ENCODE measurements at regions not wholly inside any gene's neighbourhood (a gene's known extent, or its start where the extent isn't known, plus 50 kb on each side); places are given as distances from the start of the nearest gene placed in this dataset.
A peak's percentile ranks its signal among the peaks of the same experiment; 100 is the strongest.
"Not testable (repeated sequence)": the region's sequence is repeated elsewhere in the genome, so short reads cannot be mapped to it uniquely, and the experiment has no call there.

DNA sequence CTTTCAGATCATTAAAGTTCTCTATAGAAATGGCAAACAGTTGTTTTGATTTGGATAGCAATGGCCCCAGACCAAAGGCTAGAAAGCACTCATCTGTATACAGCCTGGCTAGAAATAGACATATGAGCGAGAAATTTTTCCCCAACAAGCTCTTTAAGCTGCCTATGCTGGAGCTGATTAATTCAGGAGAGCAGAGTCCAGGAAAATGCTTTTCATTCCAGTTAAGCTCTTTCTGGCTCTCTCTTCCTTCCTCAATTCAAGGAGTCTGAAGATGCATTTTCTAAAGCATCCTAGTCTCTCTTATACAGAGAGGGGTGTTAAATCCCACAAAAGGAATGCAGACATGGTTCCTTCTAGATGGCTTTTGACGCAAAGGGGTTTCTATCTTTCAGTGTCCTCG is 141.7 kb upstream of the RAI2 start:
- no peak for DNase-seq

GRCh38 chrX:17994429-17994828 is 133.3 kb upstream of the RAI2 start:
- DNase-seq, result no peak

DNA sequence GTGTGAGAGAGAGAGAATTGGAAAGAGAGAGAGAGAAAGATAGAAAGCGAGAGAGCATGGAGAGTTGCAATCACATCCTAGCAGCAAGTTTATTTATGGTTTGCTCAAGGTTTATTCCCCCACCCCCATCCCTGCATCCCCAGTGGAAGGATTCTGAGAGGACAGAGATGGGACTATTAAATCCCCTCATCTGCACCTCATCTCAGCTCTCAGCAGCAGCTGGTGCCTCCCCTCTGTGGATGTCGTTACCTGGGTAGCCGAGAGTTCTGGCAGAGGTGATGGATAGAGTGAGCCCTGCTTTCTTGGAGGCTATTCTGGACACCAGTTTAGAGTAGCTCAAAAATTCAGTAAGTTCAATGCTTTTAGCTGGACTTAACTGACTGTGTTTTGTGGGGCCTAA is 132.0 kb upstream of the RAI2 start:
- no peak for DNase-seq

GRCh38 chrX:17990532-17990931 is 129.4 kb upstream of the RAI2 start:
- no peak for DNase-seq

GRCh38 chrX:17987783-17988182 is 126.7 kb upstream of the RAI2 start:
- DNase-seq, result no peak

DNA sequence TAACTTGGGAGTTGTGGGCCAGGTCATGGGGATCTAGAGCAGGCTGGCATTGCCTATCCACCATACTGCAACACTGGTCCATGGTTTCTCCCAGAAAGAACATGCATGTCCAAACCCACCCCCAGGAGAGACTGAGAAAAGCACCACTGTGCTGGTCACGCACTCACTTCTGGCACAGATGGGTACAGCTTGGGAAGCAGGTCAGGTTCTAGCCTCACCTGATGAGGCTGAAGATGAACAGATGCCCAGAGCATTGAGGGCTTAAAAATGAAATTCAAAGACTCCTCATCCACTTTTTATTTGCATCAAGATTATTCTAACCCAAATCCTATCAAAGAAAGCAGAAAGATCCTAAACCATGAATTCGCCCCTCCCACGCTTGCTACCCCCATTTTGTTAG is 125.9 kb upstream of the RAI2 start:
- DNase-seq, result no peak

DNA sequence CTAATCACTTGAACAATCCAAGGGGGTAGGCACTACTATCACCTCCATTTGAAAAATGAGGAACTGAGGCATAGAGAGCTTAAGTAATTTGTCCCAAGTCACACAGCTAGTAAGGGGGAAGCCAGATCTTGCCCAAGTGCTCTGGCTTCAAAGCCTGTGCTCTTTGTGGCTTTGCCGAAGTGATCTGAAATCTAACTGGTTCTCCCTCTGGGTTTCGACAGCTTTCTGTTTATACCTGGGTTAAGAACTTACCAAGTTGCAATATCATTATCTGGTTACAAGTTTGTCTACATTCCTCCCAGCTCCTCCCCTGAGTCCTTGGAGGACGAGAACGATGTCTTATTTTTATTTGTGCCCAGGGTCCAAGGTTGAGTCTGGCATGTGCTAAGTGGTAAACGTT is 125.3 kb upstream of the RAI2 start:
- DNase-seq, result no peak

DNA sequence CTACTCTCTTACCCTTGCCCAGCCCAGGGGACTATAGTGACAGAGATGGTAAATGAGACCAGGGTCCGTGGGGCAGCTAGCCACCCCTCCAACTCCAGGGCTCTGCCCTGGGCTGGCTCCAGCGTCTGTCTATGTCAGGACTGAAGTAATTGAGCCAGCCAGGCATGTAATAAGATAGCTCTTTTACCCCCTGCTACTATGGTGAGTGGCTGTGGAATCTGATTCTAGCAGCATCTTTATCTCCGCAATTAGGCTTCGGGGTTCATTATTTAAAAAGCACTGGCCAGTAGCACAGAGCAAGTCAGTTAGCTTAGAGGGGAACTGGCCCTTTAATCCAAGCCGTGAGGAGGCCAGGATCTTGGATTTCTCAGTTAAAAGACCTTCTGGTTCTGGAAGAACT is 123.3 kb upstream of the RAI2 start:
- DNase-seq, result no peak

GRCh38 chrX:17983389-17983788 is 122.3 kb upstream of the RAI2 start:
- DNase-seq, result no peak

GRCh38 chrX:17977696-17978095 is 116.6 kb upstream of the RAI2 start:
- DNase-seq, result no peak

DNA sequence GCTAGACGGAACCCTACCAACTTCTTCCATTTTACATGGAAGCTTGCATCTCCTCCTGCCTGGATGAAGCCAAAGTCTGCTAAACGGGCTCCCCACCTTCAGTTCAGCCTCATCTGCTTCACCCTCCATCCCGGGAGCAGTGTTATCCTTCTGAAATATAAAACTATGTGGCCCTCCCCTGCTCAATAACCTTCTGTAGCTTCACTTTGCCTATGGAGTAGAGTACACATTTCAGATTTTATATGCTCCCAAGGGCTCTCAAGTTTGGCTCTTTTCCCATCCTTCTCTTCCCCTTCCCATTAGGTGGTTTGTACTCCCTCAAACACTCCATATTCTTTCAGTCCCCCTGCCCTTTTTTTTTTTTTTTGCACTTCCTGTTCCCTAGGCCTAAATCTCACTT is 115.9 kb upstream of the RAI2 start:
- DNase-seq, result no peak

GRCh38 chrX:17975349-17975748 is 114.3 kb upstream of the RAI2 start:
- DNase-seq, result not testable (repeated sequence)

GRCh38 chrX:17968367-17968766 is 107.3 kb upstream of the RAI2 start:
- DNase-seq, result no peak

- no peak for DNase-seq
Measured at GRCh38 chrX:17967888-17968287, 106.8 kb upstream of the RAI2 start.

DNA sequence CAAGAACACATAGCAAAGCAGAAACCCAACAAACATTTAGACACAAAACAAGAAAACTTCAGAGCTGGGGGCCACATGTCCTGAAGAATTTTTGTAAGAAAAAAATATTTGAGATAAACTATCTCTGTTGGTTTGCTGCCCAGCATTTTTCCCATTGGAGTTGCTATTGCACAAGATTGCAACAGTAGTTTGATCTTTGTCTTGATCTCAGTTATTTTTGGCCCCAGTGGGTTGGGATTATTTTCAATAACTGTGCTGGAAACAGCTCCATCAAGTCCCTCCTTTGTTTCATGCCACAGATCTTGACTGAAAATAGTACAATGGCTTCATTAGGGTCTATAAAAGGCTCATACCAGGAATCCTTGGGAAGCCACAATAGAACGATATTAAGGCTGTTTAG is 103.8 kb upstream of the RAI2 start:
- no peak for DNase-seq

- DNase-seq, result no peak
Measured at GRCh38 chrX:17960891-17961290, 99.8 kb upstream of the RAI2 start.

DNA sequence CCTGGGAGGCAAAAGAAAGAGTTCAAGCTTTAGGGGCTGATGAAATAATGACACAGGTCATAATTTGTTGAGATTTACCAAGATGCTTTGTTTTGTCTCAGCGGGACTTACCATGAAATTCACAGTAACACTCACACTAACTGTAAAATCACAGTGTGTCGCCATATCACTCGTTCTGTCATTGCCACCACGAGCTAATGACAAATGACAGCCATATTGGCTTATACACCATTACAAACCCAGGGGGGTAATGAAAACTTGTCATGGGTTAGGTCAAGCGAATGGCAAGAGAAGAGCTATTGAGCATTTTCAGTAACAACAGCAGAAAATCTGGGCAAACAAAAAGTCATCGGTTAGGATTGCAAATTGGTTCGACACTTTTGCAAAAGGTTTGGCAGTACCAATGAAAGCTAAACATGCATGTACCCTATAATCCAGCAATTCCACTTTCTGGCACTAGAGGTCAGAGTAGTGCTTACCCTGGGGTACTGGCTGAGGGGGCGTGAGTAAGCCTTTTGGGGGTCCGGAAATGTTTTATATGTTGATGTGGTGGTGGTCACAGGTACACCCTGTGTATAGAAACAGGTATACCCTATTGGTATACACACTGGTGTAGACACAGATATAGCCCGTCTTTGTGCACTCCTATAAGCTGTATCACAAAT is 83.9 kb upstream of the RAI2 start:
- DNase-seq, result no peak

DNA sequence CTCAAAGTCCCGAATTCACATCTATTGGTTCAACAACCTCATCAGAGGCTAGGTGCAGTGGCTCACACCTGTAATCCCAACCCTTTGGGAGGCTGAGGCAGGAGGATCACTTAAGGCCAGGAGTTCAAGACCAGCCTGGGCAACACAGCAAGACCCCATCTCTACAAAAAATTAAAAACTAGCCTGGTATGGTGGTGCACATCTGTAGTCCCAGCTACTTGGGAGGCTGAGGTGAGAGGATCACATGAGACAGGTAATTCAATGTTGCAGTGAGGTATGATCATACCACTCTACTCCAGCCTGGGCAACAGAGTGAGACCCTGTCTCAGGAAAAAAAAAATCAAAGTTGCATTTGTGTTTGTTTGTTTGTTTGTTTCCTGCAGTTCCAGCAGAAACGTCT is 80.1 kb upstream of the RAI2 start:
- DNase-seq, result not testable (repeated sequence)

GRCh38 chrX:17939724-17940123 is 78.6 kb upstream of the RAI2 start:
- DNase-seq, result no peak

DNA sequence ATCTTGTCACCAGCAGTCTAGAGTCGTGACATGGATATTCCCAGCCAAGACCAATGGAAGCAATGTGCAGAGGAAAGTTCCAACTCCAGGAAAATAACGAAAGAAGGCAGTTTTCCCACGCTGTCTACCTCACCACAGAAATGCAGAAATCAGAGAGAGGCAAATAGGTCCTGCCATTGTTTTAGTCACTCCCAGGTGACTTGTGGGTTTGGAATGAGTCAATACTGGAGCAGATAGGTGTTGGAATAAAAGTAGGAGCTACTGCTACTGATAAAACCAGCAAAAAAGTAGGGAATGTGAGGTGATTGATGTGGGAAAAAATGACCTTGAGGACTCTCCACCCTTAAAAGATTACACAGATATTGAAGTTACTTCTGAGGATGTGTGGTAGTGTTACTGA is 72.8 kb upstream of the RAI2 start:
- no peak for DNase-seq

DNA sequence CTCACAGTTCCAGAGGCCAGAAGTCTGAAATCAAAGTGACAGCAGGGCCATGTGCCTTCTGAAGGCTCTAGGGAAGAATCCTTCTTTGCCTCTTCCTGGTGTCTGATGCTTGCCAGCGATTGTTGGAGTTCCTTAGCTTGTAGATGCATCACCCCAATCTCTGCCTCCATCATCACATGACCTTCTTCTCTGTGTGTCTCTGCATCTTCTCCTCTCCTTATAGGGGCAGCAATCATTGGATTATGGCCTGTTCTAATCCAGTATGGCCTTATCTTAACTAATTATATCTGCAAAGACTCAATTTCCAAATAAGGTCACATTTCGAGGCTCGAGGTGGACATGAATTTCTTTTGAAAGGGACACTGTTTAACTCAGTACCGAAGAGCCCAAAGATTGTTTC is 71.7 kb upstream of the RAI2 start:
- DNase-seq, result no peak

DNA sequence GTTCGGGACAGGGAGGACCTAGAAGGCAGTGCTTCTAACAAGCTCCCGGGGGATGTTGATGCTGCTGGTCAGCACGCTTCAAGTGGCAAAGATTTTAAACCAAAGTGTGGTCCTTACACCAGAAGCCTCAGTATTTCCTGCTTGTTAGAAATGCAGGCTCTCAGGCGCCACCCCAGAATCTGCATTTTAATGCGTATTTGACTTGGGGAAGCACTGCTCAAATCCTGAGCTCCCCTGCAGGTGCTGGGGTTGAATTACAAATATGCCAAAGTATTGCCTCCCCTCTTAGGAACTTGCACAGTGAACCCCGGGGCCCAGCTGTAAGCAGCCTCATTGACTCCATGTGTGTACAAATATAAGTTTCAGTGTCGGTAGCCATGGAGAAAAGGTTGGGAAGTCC is 70.8 kb upstream of the RAI2 start:
- DNase-seq, result no peak

DNA sequence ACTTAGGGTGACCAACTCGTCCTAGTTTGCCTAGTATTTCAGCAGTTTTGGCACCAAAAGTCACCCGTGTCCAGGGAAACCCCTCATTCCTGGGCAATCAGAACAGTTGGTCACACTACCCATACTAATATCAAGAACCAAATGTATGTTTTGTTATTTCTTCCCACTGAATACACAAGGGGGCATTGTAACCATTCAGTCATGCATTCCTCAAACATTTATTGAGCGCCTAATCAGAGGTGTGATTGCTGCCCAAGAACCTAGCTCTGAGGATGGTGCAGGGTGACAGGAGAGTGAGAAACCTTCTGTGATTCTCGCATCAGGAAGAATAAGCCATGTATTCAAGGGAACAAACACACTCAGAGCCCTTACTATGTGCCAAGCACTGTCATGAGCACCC is 69.8 kb upstream of the RAI2 start:
- DNase-seq, result no peak

- DNase-seq, result peak; percentile 35
Measured at GRCh38 chrX:17923546-17923945, 62.4 kb upstream of the RAI2 start.

GRCh38 chrX:17922303-17922702 is 61.2 kb upstream of the RAI2 start:
- DNase-seq, result no peak

All from NCI-H526 treated with DMSO at 0.1 percent for 48 hours (cell line).